ENCODE measurements at regions not wholly inside any gene's neighbourhood (a gene's known extent, or its start where the extent isn't known, plus 50 kb on each side); places are given as distances from the start of the nearest gene placed in this dataset.

DNA sequence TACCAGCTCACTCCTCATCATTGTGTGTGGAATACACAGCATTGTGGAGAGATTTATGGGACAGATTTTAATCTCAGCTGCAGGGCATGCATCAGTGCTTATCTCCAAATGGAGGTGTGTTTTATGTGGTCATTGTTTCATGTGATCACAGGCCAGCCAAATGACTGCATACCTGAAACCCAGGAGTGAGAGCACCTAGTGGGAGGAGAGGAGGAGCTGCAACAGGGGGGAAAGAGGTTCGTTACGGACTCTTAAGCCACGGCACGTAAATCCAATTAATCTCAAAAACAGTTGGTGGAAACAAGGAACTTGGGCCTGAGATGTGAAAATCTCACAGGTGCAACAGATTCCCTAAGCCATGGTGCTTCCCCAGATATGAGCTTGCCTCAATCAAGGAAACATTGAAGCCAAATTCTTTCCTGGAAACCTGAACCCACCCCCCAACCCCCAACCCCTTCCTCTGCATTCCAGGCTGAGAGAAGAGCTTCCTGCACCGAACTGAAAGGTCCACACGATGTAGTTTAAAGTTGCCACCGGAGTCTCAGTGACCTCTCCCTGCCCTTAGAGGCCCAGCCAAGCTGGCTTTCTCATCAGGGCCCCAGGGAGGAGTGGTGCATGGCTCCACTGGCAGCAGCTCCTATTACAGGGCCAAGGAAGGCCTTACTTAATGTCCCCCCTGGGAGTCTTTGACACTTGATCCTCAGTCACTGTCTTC is 167.4 kb downstream of the C1D start:
- no peak for TF ChIP-seq CTCF (conservative IDR thresholded peaks at IDR 0.05 in 1 of 2, IDR thresholded peaks at IDR 0.05 in 1 of 2; ENCODE audit: extremely low read depth in 1 of 2, insufficient read depth in 1 of 2, low read depth in 1 of 2, low read length in 2 of 2)
- no peak for TF ChIP-seq EZH2 (IDR thresholded peaks at IDR 0.05; ENCODE audit: borderline replicate concordance, low read length)
